ENCODE measurements at regions not wholly inside any gene's neighbourhood (a gene's known extent, or its start where the extent isn't known, plus 50 kb on each side); places are given as distances from the start of the nearest gene placed in this dataset.

GRCh38 chr11:111438846-111439520 lies 59.9 kb upstream of the POU2AF1 start:
- H3K4me3 ChIP-seq (ENCODE audit: low read depth, low read length), result no peak overlapping the region
- no peak for TF ChIP-seq CTCF (IDR thresholded peaks at IDR 0.05; ENCODE audit: insufficient read depth, low read length)
- DNase-seq (ENCODE audit: low read depth), result no peak

GRCh38 chr11:111438168-111438567 lies 59.1 kb upstream of the POU2AF1 start:
- no peak for DNase-seq (ENCODE audit: low read depth)
- TF ChIP-seq CTCF (IDR thresholded peaks at IDR 0.05; ENCODE audit: insufficient read depth, low read length), result no peak

GRCh38 chr11:111435046-111435698 lies 56.1 kb upstream of the POU2AF1 start:
- DNase-seq (ENCODE audit: low read depth), result no peak
- TF ChIP-seq CTCF (IDR thresholded peaks at IDR 0.05; ENCODE audit: insufficient read depth, low read length), result no peak
- H3K4me3 ChIP-seq (ENCODE audit: low read depth, low read length), result no peak overlapping the region

More at GRCh38 chr11:111438168-111438567, 59.1 kb upstream of the POU2AF1 start:
- no peak overlapping the region for H3K4me3 ChIP-seq (ENCODE audit: low read depth, low read length)

GRCh38 chr11:111429066-111429506 lies 50.0 kb upstream of the POU2AF1 start:
- TF ChIP-seq CTCF (IDR thresholded peaks at IDR 0.05; ENCODE audit: insufficient read depth, low read length), result peak; percentile 81
- peak; percentile 84 for DNase-seq (ENCODE audit: low read depth)
- H3K4me3 ChIP-seq (ENCODE audit: low read depth, low read length), result no peak overlapping the region
